KMS-11 (cell line): ENCODE measurements at regions not wholly inside any gene's neighbourhood (a gene's known extent, or its start where the extent isn't known, plus 50 kb on each side); places are given as distances from the start of the nearest gene placed in this dataset.

Experiments used
- H2AFZ ChIP-seq: fragments of 200-600 bp; sonication (generic); 2 replicates; pipeline ENCODE4 v1.6.1; 2016; ENCODE audit warnings: antibody characterized with exemption, mixed run types, low read depth
- H3K27ac ChIP-seq: fragments of 200-600 bp; sonication (generic); 2 replicates; pipeline ENCODE4 v1.6.1; 2016; ENCODE audit warnings: mild to moderate bottlenecking, mixed run types
- H3K27me3 ChIP-seq: fragments of 200-600 bp; sonication (generic); 2 replicates; pipeline ENCODE4 v1.6.1; 2017; ENCODE audit warnings: mild to moderate bottlenecking, low read depth, mixed run types, moderate library complexity; ENCODE audit not compliant: insufficient read depth
- H3K36me3 ChIP-seq: fragments of 200-600 bp; sonication (generic); 2 replicates; pipeline ENCODE4 v1.6.1; 2017; ENCODE audit warnings: mild to moderate bottlenecking, mixed run types; ENCODE audit not compliant: insufficient read depth
- H3K4me1 ChIP-seq: fragments of 200-600 bp; sonication (generic); 2 replicates; pipeline ENCODE4 v1.6.1; 2016; ENCODE audit warnings: mild to moderate bottlenecking, low read depth, mixed run types; ENCODE audit not compliant: poor library complexity, severe bottlenecking
- H3K4me2 ChIP-seq: fragments of 200-600 bp; sonication (generic); 2 replicates; pipeline ENCODE4 v1.7.0; 2016; ENCODE audit warnings: mild to moderate bottlenecking, mixed run types
- H3K4me3 ChIP-seq: fragments of 200-600 bp; sonication (generic); IDR thresholded peaks from 2 replicates; pipeline ENCODE4 v1.6.1; 2017; ENCODE audit warnings: low read depth, low read length, mixed read lengths; ENCODE audit not compliant: insufficient read depth
- H3K79me2 ChIP-seq: fragments of 200-600 bp; sonication (generic); 2 replicates; pipeline ENCODE4 v1.6.1; 2016; ENCODE audit warnings: low read depth, mixed run types; ENCODE audit not compliant: insufficient read depth
- H3K9ac ChIP-seq: fragments of 200-600 bp; sonication (generic); 2 replicates; pipeline ENCODE4 v1.6.1; 2016; ENCODE audit warnings: mild to moderate bottlenecking, mixed run types
- H4K20me1 ChIP-seq: fragments of 200-600 bp; sonication (generic); 2 replicates; pipeline ENCODE4 v1.6.1; 2016; ENCODE audit warnings: mild to moderate bottlenecking, mixed run types; ENCODE audit not compliant: insufficient read depth
- TF ChIP-seq, protein P1 (sequence below): fragments of 200-600 bp; sonication (generic); conservative IDR thresholded peaks from 2 replicates; pipeline ENCODE4 v1.6.1; 2017; ENCODE audit warnings: low read depth, mild to moderate bottlenecking, antibody characterized with exemption, low read length, moderate library complexity, mixed read lengths

DNA sequence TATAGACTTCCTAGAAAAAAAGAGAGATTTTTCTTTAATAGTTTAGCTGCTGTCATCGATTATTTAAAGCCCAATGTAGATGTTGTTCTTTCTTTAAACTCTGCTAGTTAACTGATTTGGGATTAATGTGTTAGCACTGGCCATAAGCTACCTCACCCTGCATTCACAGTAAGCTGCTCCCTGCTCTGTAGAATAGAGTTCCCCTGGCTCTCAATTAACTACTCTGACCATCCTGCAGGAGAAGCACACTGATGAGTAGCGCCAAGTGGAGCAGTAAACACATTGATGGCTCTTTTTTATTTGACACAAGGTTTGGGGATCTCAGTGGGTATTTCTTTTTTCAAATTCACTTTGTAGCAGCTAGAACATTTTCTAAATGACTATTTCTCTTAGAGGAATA lies 807.9 kb upstream of the ZNF608 start:
- H2AFZ ChIP-seq: no peak overlapping the region

DNA sequence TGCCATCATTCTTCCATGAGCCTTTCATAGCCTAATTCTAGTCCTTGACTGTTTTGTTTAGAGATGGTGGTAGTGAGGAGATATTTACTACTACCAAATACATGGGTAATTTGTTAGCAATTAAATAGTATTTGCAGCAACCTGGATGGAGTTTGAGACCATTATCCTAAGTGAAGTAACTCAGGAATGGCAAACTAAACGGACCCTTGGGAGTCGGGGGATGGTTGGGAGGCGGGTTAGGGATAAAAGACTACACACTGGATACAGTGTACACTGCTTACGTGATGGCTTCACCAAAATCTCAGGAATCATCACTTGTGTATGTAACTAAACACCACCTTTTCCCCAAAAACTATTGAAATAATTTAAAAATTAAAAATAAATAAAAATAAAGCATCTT lies 809.2 kb upstream of the ZNF608 start:
- H3K27me3 ChIP-seq: no peaks in the 10 kb centered on the region
- TF ChIP-seq, protein P1, sequence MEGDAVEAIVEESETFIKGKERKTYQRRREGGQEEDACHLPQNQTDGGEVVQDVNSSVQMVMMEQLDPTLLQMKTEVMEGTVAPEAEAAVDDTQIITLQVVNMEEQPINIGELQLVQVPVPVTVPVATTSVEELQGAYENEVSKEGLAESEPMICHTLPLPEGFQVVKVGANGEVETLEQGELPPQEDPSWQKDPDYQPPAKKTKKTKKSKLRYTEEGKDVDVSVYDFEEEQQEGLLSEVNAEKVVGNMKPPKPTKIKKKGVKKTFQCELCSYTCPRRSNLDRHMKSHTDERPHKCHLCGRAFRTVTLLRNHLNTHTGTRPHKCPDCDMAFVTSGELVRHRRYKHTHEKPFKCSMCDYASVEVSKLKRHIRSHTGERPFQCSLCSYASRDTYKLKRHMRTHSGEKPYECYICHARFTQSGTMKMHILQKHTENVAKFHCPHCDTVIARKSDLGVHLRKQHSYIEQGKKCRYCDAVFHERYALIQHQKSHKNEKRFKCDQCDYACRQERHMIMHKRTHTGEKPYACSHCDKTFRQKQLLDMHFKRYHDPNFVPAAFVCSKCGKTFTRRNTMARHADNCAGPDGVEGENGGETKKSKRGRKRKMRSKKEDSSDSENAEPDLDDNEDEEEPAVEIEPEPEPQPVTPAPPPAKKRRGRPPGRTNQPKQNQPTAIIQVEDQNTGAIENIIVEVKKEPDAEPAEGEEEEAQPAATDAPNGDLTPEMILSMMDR: no peak

More for the DNA sequence above, 807.9 kb upstream of the ZNF608 start:
- H3K27me3 ChIP-seq: no peaks in the 10 kb centered on the region
- no peaks in the 10 kb centered on the region for H3K4me1 ChIP-seq
- H3K27ac ChIP-seq: no peak overlapping the region
- no peaks in the 10 kb centered on the region for H3K36me3 ChIP-seq
- no peak overlapping the region for H3K4me3 ChIP-seq
- H3K4me2 ChIP-seq: no peak overlapping the region
- no peaks in the 10 kb centered on the region for H4K20me1 ChIP-seq
- H3K9ac ChIP-seq: no peak overlapping the region
- H3K79me2 ChIP-seq: no peaks in the 10 kb centered on the region
- TF ChIP-seq, protein P1: no peak

DNA sequence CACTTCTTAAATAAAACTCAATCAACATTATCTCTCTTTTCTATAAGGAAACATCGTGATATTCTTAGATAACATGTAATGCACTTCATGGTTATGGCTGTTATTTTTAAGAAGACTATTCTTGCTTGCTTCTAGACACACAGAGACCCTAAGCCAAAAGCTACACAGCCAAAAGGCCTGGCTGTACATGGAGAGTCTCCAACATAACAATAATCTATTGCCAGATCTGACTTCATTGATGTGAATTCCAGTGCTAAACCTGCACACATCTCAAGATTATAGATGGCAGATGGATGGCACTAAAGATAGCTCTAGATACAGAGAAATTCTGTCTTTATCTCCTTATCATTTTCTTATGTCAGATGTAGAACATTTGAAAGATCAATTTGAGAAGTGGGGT lies 811.6 kb upstream of the ZNF608 start:
- Histone ChIP-seq H3K4me2 (no peak overlapping the region), H4K20me1 (no peaks in the 10 kb centered on the region), H3K36me3 (no peaks in the 10 kb centered on the region), H3K4me1 (no peaks in the 10 kb centered on the region), H3K27ac (no peak overlapping the region), H3K9ac (no peak overlapping the region), H3K4me3 (no peak overlapping the region), H2AFZ (no peak overlapping the region), H3K27me3 (no peaks in the 10 kb centered on the region), H3K79me2 (no peaks in the 10 kb centered on the region)
- TF ChIP-seq, protein P1: no peak

More for the DNA sequence above, 809.2 kb upstream of the ZNF608 start:
- Histone ChIP-seq H4K20me1 (no peaks in the 10 kb centered on the region), H3K9ac (no peak overlapping the region), H3K4me3 (no peak overlapping the region), H3K36me3 (no peaks in the 10 kb centered on the region), H3K79me2 (no peaks in the 10 kb centered on the region), H3K27ac (no peak overlapping the region), H3K4me2 (no peak overlapping the region), H2AFZ (no peak overlapping the region), H3K4me1 (no peaks in the 10 kb centered on the region)

DNA sequence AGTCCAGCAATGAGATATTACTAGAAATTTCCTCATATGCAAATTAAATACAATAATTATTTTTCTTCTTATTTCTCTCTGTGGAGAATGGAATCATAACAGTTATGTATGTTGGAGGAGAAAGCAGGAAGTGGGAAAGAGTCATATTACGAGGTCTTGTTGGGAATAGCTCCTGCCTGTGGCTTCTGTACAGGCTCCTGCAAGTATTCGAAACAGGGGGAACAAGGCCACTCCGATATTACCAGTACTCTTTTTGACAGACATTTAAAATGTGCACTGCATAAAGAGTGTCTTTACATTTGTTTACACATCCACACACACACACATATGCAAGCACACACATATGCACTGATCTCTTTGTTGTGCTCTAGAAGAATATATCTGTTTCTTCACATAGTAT lies 812.0 kb upstream of the ZNF608 start:
- Histone ChIP-seq H3K4me1 (no peaks in the 10 kb centered on the region), H3K9ac (no peak overlapping the region), H3K79me2 (no peaks in the 10 kb centered on the region), H3K27ac (no peak overlapping the region), H2AFZ (no peak overlapping the region), H3K36me3 (no peaks in the 10 kb centered on the region), H3K4me3 (no peak overlapping the region), H3K27me3 (no peaks in the 10 kb centered on the region), H3K4me2 (no peak overlapping the region), H4K20me1 (no peaks in the 10 kb centered on the region)
- TF ChIP-seq, protein P1: no peak
